ENCODE measurements at regions not wholly inside any gene's neighbourhood (a gene's known extent, or its start where the extent isn't known, plus 50 kb on each side); places are given as distances from the start of the nearest gene placed in this dataset.

- no peak for TF ChIP-seq CTCF (IDR thresholded peaks at IDR 0.05)
These were observed 120.7 kb upstream of the TOPAZ1 start for GRCh38 chr3:44120721-44121582.

- TF ChIP-seq CTCF (IDR thresholded peaks at IDR 0.05): no peak
These were observed 116.4 kb upstream of the TOPAZ1 start for GRCh38 chr3:44125246-44125645.

GRCh38 chr3:44125882-44126281 lies 115.8 kb upstream of the TOPAZ1 start:
- no peak for TF ChIP-seq CTCF (IDR thresholded peaks at IDR 0.05)

- no peak for TF ChIP-seq CTCF (IDR thresholded peaks at IDR 0.05)
These were observed 113.5 kb upstream of the TOPAZ1 start for GRCh38 chr3:44128057-44128775.

- no peak for TF ChIP-seq CTCF (IDR thresholded peaks at IDR 0.05)
These were observed 111.4 kb upstream of the TOPAZ1 start for GRCh38 chr3:44130249-44130648.

- TF ChIP-seq CTCF (IDR thresholded peaks at IDR 0.05): no peak
These were observed 109.6 kb upstream of the TOPAZ1 start for GRCh38 chr3:44132061-44132460.

- TF ChIP-seq CTCF (IDR thresholded peaks at IDR 0.05): no peak
These were observed 109.1 kb upstream of the TOPAZ1 start for GRCh38 chr3:44132593-44132992.
